ENCODE measurements at regions not wholly inside any gene's neighbourhood (a gene's known extent, or its start where the extent isn't known, plus 50 kb on each side); places are given as distances from the start of the nearest gene placed in this dataset.

- TF ChIP-seq CTCF (IDR thresholded peaks at IDR 0.05; ENCODE audit: insufficient read depth, low read depth, low read length) (no peak), EZH2 (IDR thresholded peaks at IDR 0.05; ENCODE audit: insufficient read depth, low read length) (no peak)
Measured at GRCh38 chr3:147807776-147808175, 398.6 kb downstream of the ZIC1 start.
